Breast epithelium (tissue), 4 donors: ENCODE measurements at regions not wholly inside any gene's neighbourhood (a gene's known extent, or its start where the extent isn't known, plus 50 kb on each side); places are given as distances from the start of the nearest gene placed in this dataset.

Experiments
- DNase-seq, 2 donors: peaks; one replicate each; pipeline ENCODE4 v3.0.0-alpha.2; 2019; ENCODE audit warnings: low spot score in 2 of 2
- H3K27ac ChIP-seq, 2 donors: fragments of 200-600 bp; sonication (generic) in 1 of 2; one replicate each; pipeline ENCODE4 v1.5.1; 2016 to 2019; ENCODE audit warnings: mild to moderate bottlenecking in 1 of 2
- H3K27me3 ChIP-seq, 2 donors: fragments of 200-600 bp; sonication (generic) in 1 of 2; one replicate each; pipeline versions ENCODE4 v1.5.1 to v1.6.0; 2017 to 2019; ENCODE audit warnings: control low read depth in 1 of 2, mild to moderate bottlenecking in 1 of 2
- H3K36me3 ChIP-seq: fragments of 200-600 bp; one replicate; pipeline ENCODE4 v1.5.1; 2019
- H3K4me1 ChIP-seq, 2 donors: fragments of 200-600 bp; sonication (generic); one replicate each; pipeline ENCODE4 v1.5.1; 2016 to 2019; ENCODE audit warnings: control low read depth in 1 of 2
- H3K4me3 ChIP-seq, 3 donors: fragments of 200-600 bp; sonication (generic); 1 replicate in 2 of 3; 2 replicates in 1 of 3; pipeline ENCODE4 v1.5.1; 2016 to 2019; ENCODE audit warnings: mild to moderate bottlenecking in 3 of 3, moderate library complexity in 2 of 3
- H3K9me3 ChIP-seq, 2 donors: fragments of 200-600 bp; sonication (generic) in 1 of 2; one replicate each; pipeline ENCODE4 v1.5.1; 2016 to 2019; ENCODE audit warnings: control low read depth in 1 of 2
- POLR2A ChIP-seq: fragments of 450-650 bp; IDR thresholded peaks from one replicate; pipeline ENCODE4 v1.6.1; 2016; ENCODE audit warnings: antibody characterized with exemption, mild to moderate bottlenecking, moderate library complexity
- POLR2AphosphoS5 ChIP-seq, 3 donors: sonication (generic); formaldehyde crosslinking; IDR thresholded peaks; one replicate each; pipeline ENCODE4 v1.6.1; 2017; ENCODE audit warnings: antibody characterized with exemption in 3 of 3
- intact Hi-C: fragments of 100-400 bp; cut with DNase I; formaldehyde crosslinking; loops from one replicate; pipeline ENCODE4 v1.15.1; 2023; ENCODE audit warnings: low total_unique reads
- TF ChIP-seq, protein P1 (sequence below), 3 donors: fragments of 450-650 bp; IDR thresholded peaks; one replicate each; pipeline ENCODE4 v1.5.1; 2016 to 2017; ENCODE audit warnings: antibody characterized with exemption in 3 of 3, mild to moderate bottlenecking in 3 of 3, moderate library complexity in 3 of 3

DNA sequence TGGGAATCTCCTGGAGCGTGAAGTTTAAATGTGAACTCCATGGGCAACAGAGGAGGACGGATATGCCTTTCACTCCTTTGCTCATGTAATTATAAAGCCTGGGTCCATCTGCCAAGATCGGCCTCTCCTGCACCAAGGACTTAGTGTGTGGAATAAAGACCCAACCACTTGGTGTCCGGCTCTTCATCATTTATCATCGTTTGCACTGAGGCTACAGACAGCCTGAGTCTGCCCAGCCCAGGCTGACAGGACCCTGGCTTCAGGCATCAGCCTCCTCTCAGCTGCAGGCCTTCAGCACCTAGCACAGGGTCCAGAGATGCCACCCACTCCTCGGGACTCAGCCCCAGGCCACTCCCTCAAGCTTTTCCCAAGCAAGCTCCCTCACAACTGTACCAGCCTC lies 206.8 kb upstream of the IPO5 start:
- H3K36me3 ChIP-seq = no peaks in the 10 kb centered on the region
- no peak overlapping the region for H3K4me3 ChIP-seq
- no peaks in the 10 kb centered on the region for H3K27me3 ChIP-seq
- no peaks in the 10 kb centered on the region for H3K4me1 ChIP-seq
- TF ChIP-seq, protein P1, sequence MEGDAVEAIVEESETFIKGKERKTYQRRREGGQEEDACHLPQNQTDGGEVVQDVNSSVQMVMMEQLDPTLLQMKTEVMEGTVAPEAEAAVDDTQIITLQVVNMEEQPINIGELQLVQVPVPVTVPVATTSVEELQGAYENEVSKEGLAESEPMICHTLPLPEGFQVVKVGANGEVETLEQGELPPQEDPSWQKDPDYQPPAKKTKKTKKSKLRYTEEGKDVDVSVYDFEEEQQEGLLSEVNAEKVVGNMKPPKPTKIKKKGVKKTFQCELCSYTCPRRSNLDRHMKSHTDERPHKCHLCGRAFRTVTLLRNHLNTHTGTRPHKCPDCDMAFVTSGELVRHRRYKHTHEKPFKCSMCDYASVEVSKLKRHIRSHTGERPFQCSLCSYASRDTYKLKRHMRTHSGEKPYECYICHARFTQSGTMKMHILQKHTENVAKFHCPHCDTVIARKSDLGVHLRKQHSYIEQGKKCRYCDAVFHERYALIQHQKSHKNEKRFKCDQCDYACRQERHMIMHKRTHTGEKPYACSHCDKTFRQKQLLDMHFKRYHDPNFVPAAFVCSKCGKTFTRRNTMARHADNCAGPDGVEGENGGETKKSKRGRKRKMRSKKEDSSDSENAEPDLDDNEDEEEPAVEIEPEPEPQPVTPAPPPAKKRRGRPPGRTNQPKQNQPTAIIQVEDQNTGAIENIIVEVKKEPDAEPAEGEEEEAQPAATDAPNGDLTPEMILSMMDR (IDR thresholded peaks at IDR 0.05) = no peak
- TF ChIP-seq POLR2A (no peak), POLR2AphosphoS5 (IDR thresholded peaks at IDR 0.05) (no peak)
- no peak overlapping the region for H3K27ac ChIP-seq
- no peak for DNase-seq
- intact Hi-C loops = no loop called here
- peaks cover 0 to 10% of the 10 kb centered on the region in 2 donors for H3K9me3 ChIP-seq

DNA sequence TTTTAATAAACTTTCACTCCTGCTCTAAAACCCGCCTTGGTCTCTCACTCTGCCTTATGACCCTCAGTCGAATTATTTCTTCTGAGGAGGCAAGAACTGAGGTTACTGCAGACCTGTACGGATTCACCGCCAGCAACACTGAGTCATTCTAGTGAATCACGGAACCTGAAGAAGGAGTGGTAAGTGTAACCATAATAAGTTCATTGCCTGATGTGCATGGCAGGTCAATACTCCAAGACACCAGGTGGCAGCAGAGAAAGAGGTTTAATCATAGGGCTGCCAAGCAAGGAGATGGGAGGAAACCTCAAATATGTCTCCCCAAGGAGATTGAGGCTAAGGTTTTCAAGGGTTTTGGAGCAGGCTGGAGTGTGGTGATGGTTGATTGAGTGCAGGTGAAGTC lies 204.3 kb upstream of the IPO5 start:
- Histone ChIP-seq H3K27me3 (no peaks in the 10 kb centered on the region), H3K4me1 (no peaks in the 10 kb centered on the region), H3K27ac (no peak overlapping the region), H3K36me3 (no peaks in the 10 kb centered on the region), H3K9me3 (peaks cover 0 to 10% of the 10 kb centered on the region in 2 donors), H3K4me3 (no peak overlapping the region)
- intact Hi-C loops = no loop called here
- no peak for DNase-seq
- TF ChIP-seq, protein P1 (IDR thresholded peaks at IDR 0.05) = no peak
- TF ChIP-seq POLR2A (no peak), POLR2AphosphoS5 (IDR thresholded peaks at IDR 0.05) (no peak)

DNA sequence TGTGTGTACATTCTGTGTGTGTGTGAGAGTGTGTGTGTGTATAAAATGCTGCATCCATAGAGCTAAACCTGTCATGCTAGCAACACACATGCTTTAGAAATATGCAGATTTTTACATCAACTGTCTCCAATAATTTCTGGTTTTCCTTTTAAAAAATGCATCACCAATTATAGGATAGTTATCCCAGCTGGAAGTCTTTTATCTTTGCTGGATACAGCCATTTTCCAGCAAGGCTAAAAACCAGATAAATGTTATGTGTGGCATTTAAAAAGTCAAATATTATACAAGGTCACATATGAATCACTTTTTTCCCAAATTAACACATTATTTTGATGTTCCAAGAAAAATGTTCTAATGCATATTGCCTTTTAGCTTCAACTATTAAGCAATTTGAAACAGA lies 202.0 kb upstream of the IPO5 start:
- Histone ChIP-seq H3K27me3 (no peaks in the 10 kb centered on the region), H3K9me3 (peaks cover 0 to 6% of the 10 kb centered on the region in 2 donors), H3K4me3 (no peak overlapping the region), H3K27ac (no peak overlapping the region), H3K36me3 (no peaks in the 10 kb centered on the region), H3K4me1 (no peaks in the 10 kb centered on the region)
- DNase-seq = no peak
- TF ChIP-seq POLR2AphosphoS5 (IDR thresholded peaks at IDR 0.05) = no peak
- TF ChIP-seq, protein P1 (IDR thresholded peaks at IDR 0.05) = no peak
- TF ChIP-seq POLR2A = no peak
- intact Hi-C loops = no loop called here

DNA sequence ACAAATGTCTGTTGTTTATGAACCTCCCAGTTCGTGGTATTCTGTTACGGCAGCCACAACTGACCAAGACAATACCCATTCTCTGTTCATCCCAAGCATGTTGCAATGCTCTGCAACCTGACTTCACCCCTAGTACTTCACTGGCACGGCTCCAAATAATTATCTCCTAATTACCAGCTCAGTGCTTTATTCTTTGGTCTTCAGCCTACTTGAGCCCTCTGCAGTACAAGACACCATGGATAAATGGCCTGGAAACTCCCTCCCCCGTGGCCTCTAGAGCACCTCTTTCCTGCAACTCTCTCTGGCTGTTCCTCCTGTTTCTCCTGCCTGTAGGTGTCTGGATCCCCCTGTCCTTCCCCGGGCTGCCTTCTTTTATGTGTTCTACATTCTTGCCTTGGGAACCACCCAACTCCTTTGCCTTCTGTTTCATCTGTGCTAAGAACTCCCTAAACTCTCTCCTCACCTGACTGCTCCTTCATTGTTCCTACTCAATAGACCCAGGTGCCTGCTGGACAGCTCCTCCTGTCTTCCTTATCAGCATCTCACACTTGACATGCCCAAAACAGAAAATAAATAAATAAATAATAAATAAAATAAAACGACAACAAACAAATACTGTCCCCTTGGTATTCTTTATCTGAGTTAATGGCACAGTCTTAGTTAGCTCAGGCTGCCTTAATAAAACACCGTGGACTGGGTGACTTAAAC lies 200.4 kb upstream of the IPO5 start:
- H3K4me3 ChIP-seq = no peak overlapping the region
- H3K4me1 ChIP-seq = no peaks in the 10 kb centered on the region
- peaks cover 0 to 5% of the 10 kb centered on the region in 2 donors for H3K9me3 ChIP-seq
- no peak overlapping the region for H3K27ac ChIP-seq
- TF ChIP-seq, protein P1 (IDR thresholded peaks at IDR 0.05) = no peak
- TF ChIP-seq POLR2AphosphoS5 (IDR thresholded peaks at IDR 0.05) = no peak
- TF ChIP-seq POLR2A = no peak
- H3K36me3 ChIP-seq = no peaks in the 10 kb centered on the region
- DNase-seq = no peak
- no peaks in the 10 kb centered on the region for H3K27me3 ChIP-seq
- intact Hi-C loops = no loop called here

DNA sequence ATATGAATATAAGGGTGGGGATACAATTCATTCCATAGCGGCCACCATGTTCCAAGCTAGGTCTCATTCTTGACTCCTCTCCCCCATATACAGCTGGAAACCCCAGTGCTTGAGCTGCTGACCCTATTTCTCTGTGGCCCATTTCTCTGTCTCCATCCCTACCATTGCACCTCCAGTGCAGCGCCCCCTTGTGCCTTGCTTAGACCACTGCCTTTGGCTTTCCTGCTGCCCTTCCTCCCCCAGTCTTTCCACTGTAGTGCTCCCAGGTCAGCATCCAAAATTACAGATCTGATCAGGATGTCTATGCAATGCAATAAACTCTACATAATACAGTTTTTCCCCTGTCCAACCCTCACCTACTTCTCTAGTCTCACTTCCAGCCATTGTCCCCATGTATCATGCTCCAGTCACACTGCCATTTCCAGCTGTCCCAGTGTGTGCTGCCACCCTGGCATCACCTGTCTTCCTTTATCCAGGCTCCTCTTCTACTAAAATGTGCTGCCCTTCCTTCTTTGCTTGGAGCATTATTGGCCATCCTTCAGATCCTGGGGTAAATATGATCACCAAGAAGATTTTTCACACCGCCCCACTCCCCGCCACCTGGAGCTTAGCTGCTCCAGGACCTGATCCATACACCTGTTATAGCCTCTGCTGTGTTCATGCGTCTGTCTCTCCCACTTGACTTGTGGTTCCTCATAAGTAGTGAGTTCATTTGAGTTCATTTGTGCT lies 199.4 kb upstream of the IPO5 start:
- H3K36me3 ChIP-seq = no peaks in the 10 kb centered on the region
- H3K9me3 ChIP-seq = peaks cover 0 to 3% of the 10 kb centered on the region in 2 donors
- DNase-seq = no peak
- H3K27ac ChIP-seq = no peak overlapping the region
- no peaks in the 10 kb centered on the region for H3K4me1 ChIP-seq
- no peak overlapping the region for H3K4me3 ChIP-seq
- intact Hi-C loops = no loop called here
- no peaks in the 10 kb centered on the region for H3K27me3 ChIP-seq
- no peak for TF ChIP-seq POLR2A
- TF ChIP-seq, protein P1 (IDR thresholded peaks at IDR 0.05) = no peak
- no peak for TF ChIP-seq POLR2AphosphoS5 (IDR thresholded peaks at IDR 0.05)
